ENCODE measurements at regions not wholly inside any gene's neighbourhood (a gene's known extent, or its start where the extent isn't known, plus 50 kb on each side); places are given as distances from the start of the nearest gene placed in this dataset.

DNA sequence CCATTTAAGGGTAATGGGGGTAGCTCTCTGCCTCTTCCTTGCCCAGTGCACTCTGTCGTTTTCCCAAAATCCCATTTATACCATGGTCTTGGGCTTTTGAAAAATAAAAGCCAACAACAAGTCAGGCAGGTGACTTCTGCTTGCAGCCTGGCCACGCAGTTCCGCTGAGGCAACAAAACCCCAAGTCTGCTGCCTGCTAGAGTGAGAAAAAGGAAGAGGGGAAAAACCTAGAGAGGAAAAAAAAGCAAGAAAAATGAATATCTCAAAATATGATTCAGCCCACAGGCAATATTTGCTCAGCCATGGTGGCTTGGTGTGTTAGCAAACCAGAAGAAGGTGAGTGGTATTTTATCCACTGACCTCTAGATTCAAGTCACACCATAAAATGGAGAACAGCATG lies 148.2 kb upstream of the FSTL4 start:
- DNase-seq: no peak

DNA sequence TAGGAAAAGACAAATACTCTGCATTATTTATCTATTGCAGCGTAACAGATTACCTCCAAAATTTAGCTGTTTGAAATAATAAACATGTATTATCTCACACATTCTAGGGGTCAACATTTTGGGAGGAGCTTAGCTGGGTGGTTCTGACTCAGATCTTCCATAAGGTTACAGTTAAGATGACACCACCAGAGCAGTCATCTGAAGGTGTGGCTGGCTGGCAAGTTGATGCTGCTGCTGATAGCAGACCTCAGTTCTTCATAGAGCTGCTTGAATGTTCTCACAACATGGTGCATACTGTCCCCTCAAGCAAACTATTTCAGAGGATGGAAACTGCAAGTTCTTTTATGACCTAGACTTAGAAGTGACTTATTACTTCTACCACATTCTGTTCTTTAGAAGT lies 146.3 kb upstream of the FSTL4 start:
- no peak for DNase-seq

DNA sequence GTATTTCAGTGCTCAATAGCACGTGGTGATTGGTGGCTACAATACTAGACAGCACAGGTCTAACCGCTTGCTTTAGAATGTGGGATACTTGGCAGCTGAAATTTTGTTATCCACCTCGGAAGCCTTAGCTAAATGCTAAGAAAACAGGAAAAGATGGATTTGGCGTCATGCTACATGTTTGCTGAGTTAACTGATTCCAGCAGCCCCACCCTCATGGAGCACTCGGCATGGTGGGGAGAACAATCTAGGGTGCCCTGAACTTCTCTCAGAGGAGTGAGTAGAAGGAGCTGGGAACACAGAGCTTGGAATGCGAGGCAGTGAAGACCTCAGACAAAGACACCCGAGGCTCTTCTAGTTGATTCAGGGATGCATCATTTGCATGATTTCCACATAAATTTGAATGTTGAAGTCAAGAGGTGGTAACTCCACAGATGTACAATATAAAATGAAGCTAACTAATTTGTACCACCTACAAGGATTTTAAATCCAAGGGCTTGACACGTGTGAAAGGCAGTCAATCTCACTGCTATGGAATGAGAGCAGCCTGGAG lies 145.1 kb upstream of the FSTL4 start:
- DNase-seq: no peak

DNA sequence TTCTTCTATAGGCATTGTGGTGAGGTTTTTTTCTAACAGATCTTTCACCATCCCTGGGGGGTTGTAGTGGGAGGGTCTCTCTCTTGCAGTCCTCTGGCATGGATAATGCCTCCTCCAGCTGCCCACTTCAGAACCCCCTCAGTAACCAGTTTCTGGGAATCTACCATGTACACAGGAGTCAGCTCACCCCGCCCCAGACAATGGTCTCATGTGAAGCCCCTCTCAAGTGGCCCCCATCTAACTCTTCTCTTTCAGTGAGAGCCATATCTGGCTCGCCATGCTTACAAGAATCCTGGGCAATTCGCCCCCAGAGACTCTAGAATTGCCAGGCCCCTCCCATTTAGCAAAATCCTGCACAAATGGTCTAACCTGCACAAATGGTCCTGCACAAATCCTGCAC lies 144.4 kb upstream of the FSTL4 start:
- DNase-seq: no peak

DNA sequence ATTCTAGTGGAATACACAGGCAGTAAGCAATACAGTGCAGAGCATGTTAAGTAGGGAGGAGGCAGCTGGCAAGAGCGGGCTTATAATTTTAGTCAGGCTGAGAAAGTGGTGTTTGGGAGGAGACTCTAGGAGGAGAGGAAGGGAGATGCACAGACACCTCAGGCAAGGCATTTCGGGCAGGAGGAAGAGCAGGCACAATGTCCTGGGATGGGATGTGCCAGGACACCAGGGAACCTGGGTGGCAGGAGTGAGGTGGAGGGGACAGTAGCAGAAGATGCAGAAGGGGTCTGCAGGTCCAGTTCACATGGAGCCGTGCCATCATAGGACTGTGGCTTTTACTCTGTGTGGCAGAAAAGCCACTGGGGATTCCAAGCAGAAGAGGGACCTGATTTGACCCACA lies 143.7 kb upstream of the FSTL4 start:
- no peak for DNase-seq

DNA sequence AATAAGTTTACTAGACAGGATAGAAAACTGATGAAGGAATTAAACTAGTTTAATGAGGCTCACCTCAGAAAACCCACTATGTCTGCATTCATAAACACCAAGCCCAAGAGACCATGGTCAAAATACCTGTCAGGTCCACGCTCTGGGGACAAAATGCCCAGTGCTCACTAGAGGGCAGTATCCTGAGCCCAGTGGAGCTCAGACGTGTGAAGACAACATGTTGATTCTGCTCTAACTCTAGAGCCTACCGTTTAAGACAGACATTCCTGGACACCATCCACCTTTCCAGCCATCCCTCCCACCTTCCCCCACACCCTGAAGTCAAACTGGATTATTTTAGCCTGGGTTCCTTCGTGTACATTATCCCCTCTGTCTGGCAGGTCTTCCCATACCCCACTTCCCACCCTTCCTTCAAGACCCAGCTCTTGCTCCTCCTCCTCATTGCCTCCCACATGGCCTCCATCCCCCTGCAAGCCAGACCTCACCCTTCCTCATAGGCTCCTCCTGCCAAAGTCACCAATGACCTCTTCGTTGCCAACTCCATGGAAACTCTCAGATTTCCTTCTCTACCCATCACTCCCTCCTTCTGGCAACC lies 142.3 kb upstream of the FSTL4 start:
- DNase-seq: no peak

DNA sequence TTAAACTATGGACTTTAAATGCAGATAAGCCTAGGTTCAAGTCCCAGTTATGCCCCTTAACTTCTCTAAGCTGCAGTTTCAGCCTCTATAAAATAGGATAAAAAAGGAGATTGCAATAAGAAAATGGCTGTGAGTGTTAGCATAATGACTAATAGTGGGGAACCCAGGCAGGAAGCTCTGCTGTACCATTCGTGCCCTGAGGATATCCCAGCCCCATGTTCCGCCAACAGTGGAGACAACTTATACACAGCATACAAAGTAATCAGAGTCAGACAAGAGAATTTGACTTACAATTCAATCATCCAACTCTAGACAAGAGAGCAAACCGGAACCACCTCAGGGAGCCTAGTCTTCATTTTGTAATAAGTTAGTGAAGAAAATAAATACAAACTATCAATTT lies 141.5 kb upstream of the FSTL4 start:
- DNase-seq: no peak

DNA sequence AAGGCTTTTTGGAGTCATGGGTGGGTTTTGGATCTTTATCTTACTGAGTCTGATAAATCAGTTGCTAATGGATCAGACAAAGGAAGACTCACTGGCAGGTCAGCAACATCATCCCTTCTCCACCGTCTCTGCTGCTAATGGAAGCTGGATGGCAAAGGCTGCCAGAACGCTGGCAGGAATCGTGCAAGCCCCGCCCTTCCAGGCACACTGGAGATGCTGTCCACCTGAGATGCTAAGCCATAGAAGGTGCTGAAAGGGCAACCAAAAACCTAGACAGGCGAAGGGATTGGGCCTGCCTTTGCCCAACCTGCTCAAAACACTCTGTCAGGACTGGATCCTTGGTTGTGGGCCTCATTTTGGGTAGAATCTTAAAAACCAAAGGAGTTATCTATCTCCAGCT lies 139.5 kb upstream of the FSTL4 start:
- DNase-seq: no peak

DNA sequence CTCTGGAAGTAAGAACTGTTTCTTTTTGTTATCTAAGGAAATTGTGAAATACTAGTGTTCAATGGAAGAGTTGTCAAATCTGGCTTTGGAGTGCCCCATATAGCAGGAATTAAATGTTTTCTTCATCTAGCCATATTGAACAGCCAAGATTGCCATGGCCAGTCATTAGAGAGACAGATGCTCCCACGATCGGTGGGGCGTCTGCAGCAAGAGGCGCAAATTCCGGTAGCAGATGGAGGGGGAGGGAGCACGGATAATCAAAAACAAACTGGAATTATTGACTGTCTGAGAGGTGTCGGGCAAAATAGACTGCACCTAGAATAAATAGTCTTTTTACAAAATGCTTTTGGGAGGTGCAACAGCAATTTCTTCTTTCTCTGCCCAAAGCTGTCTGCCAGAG lies 139.1 kb upstream of the FSTL4 start:
- no peak for DNase-seq

DNA sequence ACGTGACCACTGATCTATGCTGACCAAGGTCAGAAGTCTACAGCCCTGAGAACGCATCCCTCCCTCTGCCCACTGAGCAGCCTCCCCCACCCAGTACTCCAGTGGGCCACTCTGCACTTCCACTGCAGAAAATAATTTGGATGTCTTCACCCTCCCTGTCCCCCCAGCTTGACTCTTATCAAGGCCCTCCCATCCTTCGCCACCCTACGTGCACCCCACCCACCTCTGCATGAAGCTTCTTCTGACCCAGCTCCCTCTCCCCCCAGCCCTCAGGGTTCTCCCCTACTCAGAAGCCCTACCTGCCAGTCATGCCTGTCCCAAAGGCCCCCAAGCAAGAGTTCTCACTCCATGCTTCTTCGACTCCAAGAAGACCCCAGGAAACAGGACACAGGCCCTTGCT lies 138.5 kb upstream of the FSTL4 start:
- DNase-seq: no peak

DNA sequence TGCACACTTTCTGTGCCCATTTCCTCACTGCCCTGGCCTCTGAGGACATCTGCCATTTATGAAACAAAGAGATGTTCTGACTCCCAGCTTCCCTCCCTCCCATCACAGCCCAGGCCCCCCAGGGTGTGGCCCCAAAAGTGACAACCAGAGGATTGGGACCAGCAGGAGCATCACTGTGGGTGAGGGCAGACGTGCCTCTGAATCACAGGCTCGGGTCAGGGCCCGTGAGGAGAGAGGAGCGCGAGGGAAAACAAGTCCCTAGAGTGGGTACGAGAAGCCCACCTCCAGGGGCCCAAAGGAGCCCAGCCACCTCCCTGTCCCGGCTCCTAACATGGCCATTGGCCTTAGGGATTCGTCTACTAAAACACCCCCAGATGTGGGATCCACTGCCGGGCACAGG lies 138.0 kb upstream of the FSTL4 start:
- DNase-seq: no peak

DNA sequence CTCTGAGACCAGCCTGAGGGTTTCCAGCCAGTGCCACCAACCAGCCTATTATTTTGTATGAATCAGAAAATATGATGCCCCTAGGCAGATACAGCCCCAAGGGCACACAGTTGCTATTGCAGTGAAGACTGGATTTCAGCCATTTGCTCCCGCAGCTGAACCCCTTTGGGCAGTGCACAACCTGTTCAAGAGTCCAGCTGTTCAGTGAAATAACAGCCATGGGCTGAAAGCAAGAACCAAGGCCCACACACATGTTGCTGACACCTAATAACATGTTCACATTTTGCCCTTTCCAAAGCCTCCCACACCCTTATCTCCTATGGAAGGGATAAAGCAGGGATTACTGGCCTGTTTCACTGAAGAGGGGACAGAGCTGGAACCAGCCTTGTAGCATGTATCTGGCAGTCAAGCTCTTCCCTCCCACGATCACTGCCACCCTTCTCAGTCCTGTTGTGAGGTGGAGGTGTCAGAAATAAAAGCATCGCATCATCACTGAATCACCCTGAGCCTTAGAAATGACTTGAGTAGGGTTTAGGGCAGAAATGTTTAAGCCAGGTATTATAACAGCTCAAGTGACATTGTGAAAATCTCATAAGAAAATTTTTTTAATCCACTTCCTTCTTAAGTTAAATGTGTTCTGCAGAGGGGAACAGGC lies 137.1 kb upstream of the FSTL4 start:
- DNase-seq: no peak

DNA sequence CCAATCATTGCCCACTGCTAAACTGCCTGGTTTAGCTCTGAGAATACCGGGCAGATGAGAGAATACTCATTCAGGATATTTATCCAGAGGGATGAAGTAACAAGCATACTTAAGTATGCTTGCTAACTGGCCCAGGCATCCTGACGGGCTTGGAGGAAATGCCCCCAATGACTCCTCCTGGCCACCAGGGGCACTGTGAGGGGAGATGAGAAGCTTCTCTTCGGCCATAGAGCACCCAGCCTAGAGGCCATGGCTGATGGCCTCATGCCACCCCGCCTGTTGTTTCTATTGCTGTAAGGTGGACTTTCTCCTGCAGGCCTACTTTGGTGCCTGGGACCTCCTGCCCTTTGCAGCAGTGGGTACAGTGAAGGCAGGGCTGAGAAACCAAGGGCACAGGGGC lies 134.5 kb upstream of the FSTL4 start:
- no peak for DNase-seq

DNA sequence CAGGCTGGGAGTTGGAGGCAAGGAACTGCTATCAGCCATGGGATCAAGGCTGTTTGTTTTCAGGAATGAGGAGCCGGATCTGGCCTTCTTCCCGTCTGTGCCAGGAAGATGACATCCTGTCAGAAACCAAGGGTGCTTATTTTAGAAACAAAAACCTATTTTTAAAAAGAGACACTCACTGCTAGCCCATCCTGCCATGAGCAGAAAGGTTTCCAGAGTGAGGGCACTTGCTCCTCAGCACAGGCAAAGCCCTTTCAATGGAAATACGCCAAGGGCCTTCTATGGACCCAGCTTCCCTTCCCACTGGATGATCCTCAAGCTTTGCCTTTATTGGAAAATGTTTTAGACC lies 132.6 kb upstream of the FSTL4 start:
- DNase-seq: no peak

DNA sequence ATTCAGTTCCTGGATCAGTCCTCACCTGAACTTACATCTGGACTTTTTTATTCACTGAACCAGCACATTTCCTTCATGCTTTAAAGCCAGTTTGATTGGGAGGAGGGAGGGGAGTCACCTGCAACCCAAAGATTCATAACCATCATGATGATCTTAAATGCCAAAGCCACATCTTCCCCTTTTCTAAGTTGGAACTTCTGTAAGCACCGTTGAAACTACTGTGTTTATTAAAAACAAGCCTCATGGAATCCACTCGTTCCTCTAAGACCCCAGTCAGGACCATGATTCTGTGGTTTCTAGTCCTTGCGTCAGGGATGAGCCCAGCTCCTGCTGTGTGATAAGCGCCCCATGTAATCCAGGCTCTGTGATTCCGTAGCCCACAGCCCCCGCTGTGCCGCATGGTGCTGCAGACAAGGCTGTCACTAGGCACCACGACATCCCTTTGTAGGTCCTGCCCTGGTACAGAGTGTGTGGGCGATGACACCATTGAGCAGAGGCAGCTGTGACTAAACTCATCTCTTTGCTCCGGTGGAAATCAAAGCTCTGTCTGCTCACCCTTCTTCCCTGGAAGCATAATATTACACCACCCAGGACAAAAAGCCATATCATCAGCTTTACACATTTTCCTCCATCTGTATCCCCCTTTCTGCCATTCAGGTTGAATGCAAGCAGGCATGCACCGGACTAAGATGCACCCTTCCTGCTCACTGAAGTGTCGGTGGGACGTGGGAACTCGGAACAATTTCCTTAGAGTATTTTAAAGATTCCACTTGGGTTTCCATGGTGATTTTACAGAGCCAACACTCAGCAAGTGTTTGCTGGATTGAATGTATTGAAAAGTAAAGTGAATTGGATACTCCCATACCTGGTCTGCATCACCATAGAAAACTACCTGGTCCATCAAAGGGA lies 132.0 kb upstream of the FSTL4 start:
- no peak for DNase-seq

DNA sequence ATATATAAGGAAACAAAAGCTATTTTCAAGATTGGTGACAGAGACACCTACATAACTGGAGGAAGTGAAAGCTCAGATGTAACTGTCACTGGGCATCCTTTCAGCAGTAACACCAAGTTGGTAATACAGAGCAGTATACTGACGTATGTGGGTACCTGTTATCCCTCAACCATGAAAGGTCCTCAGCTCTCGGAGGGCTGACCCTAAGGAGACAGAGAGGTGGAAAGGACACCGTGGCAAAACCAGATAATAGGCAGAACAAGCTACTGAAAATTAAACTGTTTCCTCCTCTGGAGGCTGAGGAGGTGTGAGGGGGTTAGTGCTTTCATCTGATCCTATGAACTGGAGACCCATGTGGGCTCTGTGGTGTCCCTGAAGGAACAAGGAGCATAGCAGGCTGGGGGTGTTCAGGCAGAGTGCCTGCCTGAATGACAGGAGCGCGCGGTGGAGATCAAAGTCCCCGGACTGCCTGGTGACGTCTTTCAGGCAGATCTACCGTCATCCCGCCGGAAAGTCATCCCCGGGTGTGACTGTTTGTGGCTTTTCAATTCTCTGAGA lies 130.2 kb upstream of the FSTL4 start:
- DNase-seq: no peak

DNA sequence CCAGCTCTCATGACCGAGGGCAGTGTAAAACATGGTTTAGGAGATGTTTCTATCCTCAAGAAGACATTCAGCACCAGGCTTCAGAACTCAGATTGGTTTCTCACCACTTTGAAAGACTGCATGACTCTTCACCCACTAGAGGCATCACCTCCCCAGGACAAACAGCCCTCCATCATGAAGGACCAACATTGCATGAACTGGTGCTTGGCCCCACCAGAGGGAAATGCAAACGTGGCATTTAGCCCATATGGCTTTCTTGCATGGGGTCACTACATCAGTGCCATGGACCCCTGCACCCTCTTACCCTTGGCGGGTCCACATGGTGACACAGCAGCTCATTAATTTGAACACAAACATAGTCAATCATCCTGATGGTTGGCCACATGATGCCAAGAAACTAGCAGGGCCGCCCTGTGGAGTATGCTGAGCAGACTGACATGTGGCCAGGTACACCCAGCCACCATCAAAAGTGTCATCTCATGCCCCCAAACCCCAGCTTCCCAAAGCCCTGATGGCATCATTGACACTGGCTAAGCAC lies 129.5 kb upstream of the FSTL4 start:
- no peak for DNase-seq

DNA sequence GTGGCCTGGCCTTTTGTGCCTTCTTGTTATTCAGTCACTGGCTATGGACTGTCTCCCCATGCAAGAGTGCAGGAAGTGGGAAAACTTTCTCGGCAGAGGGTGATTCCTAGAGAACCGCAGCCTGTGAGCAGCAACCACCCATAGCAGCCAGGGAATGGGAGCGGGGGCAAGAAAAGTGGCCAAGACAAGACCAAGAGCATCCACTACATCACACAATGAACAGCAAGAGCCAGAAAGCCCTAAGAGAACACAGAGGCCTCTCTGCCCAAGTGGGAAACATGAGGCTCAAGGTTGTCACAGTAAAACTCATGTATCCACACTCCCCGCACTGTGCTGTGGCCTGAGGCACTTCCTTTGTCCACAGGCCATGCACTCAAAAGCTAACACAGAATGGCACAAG lies 129.1 kb upstream of the FSTL4 start:
- no peak for DNase-seq

DNA sequence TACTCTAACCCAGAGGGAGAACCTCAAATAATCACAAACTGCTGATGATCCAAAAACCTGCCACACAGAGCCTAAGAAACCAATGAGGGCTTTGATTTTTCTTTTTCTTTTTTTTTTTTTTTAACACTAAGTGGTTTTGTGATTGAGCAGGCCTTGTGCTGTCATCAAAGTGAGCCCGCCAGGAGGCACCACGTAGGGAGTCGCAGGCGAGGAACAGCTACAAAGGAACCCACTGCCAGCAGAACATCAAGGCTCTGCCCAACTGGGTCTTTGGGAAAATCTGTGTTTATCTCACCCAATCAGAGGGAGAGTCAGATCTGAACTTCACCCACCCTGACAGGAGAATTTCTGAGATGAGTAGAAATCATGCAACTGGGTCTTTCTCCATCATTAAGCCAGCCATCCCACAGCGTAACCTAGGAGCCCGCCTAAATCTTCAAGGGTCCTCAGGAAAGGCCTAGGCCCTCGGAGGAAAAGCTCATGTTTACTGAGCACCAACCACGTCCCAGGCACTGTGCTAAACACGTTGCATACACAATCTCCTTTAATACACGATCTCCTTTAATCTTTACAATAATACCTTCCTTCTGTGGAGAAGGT lies 126.9 kb upstream of the FSTL4 start:
- no peak for DNase-seq

DNA sequence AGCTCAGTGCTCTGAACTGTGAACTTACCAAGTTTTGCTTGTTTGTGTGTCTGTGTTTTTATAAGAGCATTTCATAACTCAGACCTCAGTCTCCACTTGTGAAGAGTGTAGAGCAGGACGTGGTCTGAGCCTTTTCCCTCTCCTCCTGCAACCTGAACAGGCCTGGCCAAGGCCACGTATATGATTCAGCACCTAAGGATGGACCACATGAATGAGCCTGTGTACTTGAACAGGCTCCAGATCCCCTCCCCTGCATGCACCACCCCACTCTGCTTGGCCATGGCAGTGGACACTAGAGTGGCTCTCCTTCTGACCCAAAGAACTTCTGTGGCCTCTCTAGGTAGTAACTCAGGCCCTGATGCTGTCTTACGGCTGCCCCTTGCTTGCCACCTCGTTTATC lies 125.9 kb upstream of the FSTL4 start:
- no peak for DNase-seq

DNA sequence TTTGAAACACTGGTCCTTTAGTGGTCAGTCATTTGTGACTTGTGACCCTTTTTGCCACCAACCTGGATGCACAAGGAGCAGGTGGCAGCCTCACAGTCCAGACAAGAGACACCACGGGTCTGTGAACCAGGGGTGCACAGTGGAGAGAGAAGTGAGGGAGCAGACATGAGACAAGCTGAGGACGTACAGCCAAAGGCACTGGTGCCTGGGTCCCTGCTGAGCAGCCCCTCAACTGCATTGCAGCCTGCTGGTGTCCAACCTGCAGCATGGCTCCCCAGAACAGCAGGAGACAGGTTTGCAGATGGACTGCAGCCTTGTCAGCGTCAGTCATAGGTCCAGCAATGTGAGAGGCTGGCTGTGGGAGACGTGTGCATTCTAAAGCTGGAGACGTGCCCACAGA lies 124.2 kb upstream of the FSTL4 start:
- DNase-seq: no peak

DNA sequence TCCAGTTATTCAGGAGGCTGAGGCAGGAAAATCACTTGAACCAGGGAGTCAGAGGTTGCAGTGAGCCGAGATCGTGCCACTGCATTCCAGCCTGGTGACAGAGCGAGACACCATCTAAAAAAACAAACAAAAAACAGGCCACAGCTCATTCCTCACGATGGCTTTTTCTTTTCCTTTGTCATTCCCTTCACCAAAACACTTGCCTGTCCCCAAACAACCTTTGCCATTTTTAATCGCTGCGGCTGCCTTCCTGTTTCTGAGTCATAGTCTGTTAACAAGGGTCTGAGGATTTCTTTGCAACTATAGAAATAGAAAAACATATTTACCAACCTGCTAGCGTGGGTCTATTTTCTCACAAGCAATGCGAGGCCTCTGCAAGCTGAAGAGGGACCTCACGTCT lies 123.0 kb upstream of the FSTL4 start:
- no peak for DNase-seq

DNA sequence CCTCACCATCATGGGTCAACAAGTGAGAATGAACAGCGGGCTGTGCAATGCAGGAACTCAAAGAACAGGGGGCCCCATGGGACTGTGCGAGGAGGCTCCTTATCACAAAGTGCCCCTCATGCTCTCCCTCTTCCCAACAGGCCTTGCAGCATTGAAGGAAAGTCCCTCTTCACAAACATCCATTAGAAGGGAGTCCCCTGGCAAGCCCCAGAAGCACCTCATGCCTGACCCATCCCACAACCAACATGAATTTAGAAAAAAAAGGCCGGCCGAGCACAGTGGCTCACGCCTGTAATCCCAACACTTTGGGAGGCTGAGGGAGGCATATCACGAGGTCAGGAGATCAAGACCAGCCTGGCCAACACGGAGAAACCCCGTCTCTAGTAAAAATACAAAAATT lies 122.6 kb upstream of the FSTL4 start:
- no peak for DNase-seq

All from eye (tissue), 1 donor.